ENCODE measurements at regions not wholly inside any gene's neighbourhood (a gene's known extent, or its start where the extent isn't known, plus 50 kb on each side); places are given as distances from the start of the nearest gene placed in this dataset.
"Not testable (repeated sequence)": the region's sequence is repeated elsewhere in the genome, so short reads cannot be mapped to it uniquely, and the experiment has no call there.

DNA sequence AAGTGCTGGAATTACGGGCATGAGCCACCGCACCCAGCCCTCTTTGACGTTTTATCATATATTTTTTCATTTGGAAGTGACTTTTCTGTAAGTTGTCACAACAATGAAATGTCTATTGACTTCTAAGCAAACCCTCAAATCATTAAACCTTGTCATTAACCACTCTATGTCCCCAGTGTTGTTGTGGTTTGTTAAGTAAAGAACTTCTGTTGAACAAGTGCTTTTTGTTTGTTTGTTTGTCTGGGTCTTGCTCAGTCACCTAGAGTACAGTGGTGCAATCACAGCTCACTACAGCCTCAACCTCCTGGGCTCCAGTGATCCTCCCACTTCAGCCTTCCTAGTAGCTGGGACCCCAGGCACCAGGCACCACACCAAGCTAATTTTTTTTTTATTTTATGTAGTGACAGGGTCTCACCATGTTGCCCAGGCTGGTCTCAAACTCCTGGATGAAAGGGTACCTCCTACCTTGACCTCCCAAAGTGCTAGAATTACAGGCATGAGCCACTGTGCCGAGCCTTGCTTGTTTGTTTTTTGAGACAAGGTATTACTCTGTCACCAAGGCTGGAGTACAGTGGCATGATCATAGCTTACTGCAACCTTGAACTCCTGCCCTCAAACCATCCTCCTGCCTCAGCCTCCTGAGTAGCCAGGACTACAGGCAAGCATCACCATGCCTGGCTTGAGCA, 57.6 kb upstream of the LOC128125822 start:
- DNase-seq (ENCODE audit: extremely low read depth in 1 of 11, low read depth in 9 of 11, low spot score in 4 of 11): no peak

- DNase-seq (ENCODE audit: extremely low read depth in 1 of 11, low read depth in 9 of 11, low spot score in 4 of 11): not testable (repeated sequence)
These were observed 57.1 kb upstream of the LOC128125822 start for GRCh38 chr6:63515227-63515626.

DNA sequence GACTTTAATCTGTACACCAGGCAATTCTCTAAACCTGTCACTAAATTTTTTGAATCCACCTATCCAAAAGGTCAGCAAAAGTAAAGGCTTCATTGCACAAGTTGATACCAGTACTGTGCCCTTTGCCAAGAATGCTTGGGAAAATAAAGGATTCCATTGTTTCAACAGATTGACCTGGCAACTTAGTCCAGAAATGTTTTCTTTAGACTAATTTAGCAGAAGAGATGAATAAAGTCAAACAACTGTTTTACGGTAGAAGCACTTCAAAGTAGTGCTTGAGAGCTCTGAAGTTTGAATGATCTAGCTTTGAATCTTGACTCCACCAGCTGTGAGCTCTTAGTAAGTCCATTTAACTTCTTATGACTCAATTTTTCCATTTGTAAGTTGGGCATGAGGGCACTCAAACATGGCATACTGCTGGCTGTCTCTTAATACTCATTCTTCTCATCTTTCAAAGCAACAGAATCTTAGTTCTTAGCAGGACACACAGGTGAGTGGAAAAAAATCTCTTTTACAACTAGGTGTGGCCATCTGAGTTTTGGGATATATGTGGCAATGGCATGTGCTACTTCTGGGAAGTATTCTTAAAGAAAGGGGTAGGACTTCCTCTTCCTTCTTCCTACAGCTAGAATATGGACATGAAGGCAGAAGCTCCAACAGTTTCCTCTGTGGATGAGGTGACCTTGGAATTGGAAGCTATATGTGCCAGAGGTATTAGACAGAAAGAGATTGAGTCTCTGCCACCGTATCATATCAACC, 55.9 kb upstream of the LOC128125822 start:
- no peak for DNase-seq (ENCODE audit: extremely low read depth in 1 of 11, low read depth in 9 of 11, low spot score in 4 of 11)

DNA sequence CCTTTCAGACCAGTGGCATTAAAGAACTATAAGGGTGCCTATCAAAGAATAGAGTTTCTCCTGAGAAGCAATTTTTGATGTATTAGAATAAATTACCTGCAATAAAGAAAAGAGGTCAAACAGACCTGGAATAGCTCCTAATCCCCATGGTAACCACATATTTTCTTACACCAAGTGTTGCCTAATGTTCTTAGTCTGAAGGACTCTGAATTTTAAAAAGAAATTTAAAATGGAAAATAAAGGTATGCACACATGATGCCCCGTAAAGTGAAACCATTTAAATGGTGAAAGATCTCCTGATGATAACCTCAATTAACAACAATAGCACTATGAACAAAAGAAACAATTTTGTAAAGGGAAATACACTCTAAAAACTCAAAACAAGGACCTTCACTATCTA, 55.1 kb upstream of the LOC128125822 start:
- no peak for DNase-seq (ENCODE audit: extremely low read depth in 1 of 11, low read depth in 9 of 11, low spot score in 4 of 11)

- DNase-seq (ENCODE audit: extremely low read depth in 1 of 11, low read depth in 9 of 11, low spot score in 4 of 11): no peak
These were observed 50.6 kb upstream of the LOC128125822 start for GRCh38 chr6:63521475-63522210.

Measured in renal cortex interstitium (tissue), 11 donors.